Erythroblast (primary cell): ENCODE measurements at regions not wholly inside any gene's neighbourhood (a gene's known extent, or its start where the extent isn't known, plus 50 kb on each side); places are given as distances from the start of the nearest gene placed in this dataset.

ENCODE experiments used
- DNase-seq, 2 experiments: peaks; one replicate each; lab custom pipeline; 2025; lab: John Stamatoyannopoulos, UW
- GATA1 ChIP-seq: IDR thresholded peaks from 2 replicates; pipeline ENCODE4 v1.6.1; 2011; ENCODE audit warnings: low read depth, mild to moderate bottlenecking, control low read depth, low read length, moderate library complexity
- POLR2A ChIP-seq: IDR thresholded peaks from 2 replicates; pipeline ENCODE4 v1.6.1; 2011; ENCODE audit warnings: mild to moderate bottlenecking, low read length

DNA sequence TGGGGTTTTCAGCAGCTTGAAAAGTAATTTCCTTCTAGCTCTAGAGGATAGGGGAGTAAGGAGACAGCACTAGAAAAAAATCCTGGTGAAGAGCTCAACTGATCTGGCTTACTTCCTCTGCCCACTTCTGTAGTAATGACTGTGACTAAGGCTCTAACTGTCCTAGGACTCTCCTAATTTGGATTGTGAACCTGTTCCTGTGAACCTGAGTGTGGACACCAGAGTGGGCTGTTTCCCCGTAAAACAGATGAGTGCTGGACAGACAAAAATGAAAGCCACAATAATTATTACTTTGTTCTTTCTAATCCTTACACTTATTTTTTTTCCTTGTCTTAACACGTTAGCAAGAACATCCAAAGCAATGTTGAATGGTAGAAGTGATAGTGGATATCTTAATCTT is 154.1 kb downstream of the AASDHPPT start:
- DNase-seq: no peak
- TF ChIP-seq GATA1: no peak
- TF ChIP-seq POLR2A: no peak

DNA sequence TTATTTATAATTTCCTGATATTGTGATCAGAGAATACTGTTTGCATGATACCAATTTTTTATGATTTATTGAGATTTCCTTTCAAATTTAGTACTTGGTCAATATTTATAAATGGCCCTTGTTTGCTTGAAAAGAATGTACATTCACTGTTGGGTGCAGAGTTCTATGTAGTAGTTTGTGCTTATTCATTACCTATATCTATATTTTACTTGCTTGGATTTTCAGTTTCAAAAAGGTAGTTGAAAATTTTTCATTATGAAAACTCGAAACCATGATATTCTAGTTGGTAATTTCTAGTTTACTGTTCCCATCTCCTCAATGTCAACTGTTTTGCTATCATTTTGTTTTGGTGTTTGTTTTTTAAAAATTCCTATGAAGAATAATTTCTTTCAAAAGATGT is 155.7 kb downstream of the AASDHPPT start:
- DNase-seq: no peak

DNA sequence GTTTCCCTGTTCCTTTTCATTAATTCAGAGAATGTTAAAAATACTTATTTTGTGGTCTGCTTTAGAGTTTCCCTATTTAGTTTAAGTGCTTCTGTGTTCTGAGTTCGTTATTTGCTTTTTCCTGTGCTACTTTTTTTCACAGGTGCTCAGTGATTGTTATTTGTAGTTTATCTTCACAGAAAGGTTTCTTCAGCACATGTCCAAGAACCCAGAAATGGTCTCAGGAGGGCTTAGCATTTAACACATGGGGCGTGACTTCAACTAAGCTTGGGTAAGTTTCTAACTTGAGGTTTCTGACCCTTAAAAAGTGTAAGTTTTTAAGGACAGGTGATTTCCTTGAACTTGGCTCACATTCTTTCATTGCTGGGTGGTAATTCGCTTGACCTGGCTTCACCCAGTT is 157.3 kb downstream of the AASDHPPT start:
- TF ChIP-seq GATA1: no peak
- TF ChIP-seq POLR2A: no peak

More for the DNA sequence above, 155.7 kb downstream of the AASDHPPT start:
- no peak for TF ChIP-seq POLR2A
- TF ChIP-seq GATA1: no peak

DNA sequence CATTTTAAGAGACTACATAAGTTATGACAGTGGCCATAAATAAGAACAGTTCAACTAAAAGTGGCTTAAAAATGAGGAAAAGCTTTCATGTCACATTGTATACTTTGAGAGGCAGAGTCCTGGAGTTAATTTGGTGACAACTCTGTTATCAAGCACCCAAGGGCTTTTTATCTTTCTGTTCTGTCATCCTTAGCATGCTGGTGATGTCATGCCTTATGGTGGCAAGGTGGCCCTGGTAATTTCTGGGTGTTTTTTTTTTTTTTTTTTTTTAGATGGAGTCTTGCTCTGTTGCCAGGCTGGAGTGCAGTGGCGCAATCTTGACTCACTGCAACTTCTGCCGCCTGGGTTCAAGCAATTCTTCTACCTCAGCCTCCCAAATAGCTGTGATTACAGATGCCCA is 158.8 kb downstream of the AASDHPPT start:
- DNase-seq: no peak
- TF ChIP-seq POLR2A: no peak
- TF ChIP-seq GATA1: no peak

More for the DNA sequence above, 157.3 kb downstream of the AASDHPPT start:
- DNase-seq: no peak

DNA sequence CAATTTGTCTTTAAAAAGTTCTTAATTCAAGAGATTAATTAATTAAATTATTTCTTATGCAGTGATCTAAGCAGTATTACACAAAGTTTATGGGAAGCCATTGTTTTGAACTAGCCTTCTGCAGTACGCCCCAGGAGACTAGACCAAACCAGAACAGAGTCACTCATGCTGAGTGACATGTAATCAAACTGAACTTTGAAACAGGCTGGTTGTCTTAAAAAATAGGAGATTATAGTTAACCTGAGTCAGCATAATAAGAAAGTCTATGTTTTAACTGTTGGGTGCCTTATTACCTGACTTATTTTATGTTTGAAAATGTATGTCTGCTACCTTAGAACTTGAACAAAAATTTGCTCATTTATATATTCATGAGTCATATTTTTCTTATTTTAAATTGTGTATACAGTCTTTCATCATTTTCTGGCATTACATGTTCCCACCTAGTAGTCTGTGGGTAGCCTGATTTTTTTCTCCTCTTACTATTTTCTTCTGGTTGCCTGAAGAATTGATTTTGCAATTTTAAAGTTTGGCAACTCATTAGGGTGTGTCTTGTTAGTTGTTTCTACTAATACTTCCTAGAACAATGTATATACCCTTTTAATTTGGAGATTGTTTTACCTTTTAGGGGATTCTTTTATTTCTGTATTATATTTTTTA is 161.4 kb downstream of the AASDHPPT start:
- DNase-seq: no peak
- TF ChIP-seq POLR2A: no peak

DNA sequence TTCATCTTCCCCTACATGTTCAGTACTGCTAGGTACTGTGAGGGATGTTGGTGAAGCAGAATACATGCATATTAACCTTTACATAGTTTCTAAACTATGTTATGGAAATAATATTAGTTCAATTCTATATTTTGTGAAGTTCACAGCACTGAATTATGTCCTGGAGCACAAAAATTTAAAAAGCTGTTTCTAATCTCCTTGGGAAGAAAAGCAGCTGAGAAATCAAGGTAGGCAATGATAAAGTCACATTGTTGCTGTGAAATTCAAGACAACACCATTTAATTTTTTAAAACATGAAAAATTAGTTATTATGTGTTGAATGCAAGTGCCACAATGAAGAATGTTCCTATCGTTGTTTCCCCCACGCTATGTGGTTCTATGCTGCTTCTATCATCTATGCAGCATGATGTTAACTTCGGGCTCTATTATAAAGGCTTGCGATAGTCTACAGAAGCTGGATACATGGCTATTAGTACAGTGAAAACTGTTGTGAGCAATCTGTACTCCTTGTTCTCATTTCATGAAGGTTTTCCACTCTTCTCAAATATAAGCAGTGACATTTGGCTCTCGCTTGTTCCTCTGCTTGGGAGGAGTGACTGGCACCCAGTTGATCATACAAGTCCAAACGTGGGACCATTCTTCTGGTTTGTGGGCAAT is 164.3 kb downstream of the AASDHPPT start:
- no peak for TF ChIP-seq GATA1
- DNase-seq: no peak

DNA sequence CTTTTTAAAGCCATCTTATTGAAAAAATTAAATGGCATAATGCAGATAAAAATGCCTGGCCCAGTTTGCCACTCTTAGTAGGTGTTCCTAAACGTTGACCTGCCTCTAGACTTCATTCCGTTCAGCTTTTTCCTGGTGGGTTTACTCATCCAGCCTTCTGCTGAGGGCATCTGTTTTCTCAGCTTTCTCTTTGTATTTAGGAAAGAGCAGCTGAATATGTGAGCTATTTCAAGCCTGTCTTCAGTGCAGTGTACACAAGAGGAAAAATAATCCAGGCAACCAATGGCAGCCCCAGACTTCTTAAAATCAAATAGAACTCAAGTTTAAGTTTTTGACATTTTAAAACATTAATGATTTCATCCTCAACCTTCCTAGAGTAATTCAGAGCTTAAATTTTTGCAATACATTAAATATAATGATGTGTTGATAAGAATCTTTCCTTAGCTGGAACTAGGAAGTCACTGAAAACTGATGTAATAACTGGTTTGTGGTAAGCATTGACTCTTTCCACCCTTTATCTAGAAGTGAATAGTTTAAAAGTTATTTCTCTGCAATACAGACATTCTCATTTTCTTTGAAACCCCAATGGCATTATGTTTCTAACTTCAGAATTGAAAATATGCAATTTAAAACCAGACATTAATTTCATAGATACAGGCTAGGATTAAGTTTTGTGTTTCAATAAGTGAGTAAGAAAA is 165.4 kb downstream of the AASDHPPT start:
- no peak for DNase-seq

DNA sequence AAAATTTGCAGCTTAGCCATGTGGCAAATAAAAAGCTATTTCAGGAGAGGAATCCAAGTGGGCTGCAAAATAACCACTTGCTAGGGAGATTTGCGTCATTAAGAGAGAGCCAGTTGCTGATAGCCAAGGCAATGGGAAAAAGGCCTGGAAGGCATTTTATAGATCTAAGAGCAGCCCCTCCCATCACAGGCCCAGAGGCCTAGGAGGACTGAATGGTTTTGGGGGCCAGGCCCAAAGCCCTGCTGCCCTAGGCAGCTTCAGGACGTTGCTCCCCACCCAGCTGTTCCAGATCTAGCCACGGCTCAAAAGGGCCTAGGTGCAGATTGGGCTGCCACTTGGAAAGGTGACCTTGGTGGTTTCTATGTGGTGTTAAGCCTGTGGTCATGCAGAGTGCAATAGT is 169.0 kb downstream of the AASDHPPT start:
- no peak for DNase-seq
- TF ChIP-seq POLR2A: no peak

More for the DNA sequence above, 165.4 kb downstream of the AASDHPPT start:
- no peak for TF ChIP-seq POLR2A
- no peak for TF ChIP-seq GATA1

DNA sequence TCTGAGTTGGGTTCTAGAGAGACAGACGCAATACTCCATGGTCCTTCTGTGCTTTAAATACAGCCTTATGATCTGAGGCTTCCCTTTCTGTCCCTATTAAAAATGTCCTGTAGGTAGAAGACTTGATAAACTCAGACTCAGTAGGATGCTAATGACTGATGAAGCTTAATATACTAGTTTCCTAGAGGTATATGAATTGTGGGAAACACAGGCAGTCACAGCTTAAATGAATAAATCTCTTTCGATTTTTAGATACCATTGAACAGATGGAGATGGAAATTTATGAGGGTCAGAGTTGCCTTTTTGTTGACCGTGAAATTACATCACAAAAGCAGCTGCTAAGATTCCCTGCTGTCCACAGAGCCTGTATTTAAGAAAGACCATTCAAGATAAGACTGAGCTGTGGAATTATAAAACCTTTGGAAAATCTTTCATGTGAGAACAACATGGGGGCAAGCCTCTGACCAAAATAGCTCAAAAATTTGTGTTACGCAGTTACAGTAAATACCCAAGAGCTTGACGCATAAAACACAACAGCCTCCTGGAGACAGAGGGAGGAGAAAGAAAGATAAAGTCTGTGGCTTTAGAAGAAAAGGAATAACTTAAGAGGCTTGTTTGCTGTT is 172.3 kb downstream of the AASDHPPT start:
- no peak for TF ChIP-seq GATA1
- no peak for TF ChIP-seq POLR2A
- DNase-seq: no peak

DNA sequence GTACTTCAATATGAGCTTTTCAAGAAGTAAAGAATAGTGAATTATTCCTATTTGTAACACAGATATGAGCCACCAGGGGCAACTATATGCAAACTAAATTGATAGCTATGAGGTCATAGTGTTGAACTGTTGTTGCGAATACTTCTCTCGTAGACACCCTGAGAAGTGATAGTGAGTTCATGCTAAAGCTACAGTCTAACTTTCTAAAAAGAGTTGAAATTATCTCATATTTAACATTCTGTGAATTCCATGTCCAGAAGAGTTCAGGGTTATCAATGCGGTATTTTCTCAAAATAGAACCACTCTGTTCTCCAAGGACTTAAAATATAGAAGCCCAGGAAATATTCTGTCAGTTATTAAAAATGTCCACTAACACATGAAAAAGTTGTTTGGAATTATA is 185.4 kb downstream of the AASDHPPT start:
- TF ChIP-seq GATA1: no peak
- no peak for TF ChIP-seq POLR2A
- DNase-seq: no peak

DNA sequence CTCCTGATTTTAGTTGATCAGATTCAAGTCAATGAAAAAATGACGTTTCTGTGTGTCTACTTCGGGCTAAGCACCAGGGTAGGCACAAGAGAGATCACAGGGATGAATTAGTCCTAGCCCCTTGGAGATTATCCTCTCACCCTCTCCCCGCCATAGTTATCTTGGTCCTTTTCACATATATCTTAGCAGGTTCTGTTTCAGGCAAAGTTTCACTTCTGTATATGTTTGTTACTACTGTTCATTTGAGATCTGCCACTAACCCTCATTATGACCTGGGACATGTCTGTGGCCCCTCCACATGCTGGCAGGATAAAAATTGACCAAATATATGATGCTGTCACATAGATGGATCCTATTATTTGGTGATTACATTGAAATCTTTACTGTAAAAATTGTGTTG is 186.1 kb downstream of the AASDHPPT start:
- no peak for DNase-seq
- no peak for TF ChIP-seq GATA1
- no peak for TF ChIP-seq POLR2A

DNA sequence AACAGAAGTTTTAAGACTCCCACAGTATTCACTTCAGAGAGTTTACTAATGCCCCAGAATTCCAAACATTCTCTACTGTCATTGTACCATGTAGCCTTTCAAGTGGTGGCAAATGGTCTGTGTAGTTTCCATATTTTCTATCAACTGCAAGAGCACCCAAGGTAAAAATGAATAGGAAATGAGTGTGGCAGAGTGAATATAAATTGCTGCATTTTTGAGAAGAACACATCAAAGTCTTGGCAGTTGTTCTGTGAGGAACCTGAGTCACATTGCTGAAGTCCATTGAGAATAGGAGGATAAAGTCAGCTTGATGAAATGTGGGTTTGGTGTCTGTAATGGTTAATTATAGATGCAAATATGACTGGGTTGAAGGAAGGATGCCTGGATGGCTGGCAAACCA is 193.6 kb downstream of the AASDHPPT start:
- TF ChIP-seq POLR2A: no peak
- TF ChIP-seq GATA1: no peak
- DNase-seq: no peak

DNA sequence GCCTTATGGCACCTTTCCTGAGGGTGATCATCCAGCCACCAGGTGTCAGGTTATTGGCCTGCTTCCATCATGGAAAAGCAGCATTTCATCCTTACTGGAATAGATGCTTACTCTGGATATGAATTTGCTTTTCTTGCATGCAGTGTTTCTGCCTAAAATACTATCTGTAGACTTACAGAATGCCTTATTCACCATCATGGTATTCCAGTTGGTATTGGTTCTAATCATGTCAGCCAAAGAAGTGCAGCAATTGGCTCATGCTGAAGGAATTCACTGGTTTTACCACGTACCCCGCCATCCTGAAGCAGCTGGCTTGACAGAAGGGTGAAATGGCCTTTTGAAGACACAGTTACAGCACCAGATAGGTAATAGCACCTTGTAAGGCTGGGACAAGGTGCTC is 194.2 kb downstream of the AASDHPPT start:
- DNase-seq: no peak
- TF ChIP-seq GATA1: no peak
- no peak for TF ChIP-seq POLR2A

DNA sequence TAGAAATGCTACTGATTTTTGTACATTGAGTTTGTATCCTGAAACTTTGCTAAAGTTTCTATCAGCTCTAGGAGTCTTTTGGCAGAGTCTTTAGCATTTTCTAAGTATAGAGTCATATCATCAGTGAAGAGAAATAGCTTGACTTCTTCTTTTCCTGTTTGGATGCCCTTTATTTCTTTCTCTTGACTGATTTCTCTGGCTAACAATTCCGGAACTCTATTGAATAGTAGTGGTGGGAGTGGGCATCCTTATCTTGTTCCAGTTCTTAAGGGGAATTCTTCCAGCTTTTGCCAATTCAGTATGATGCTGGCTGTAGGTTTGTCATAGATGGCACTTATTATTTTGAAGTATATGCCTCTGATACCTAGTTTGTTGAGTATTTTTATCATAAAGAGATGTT is 197.7 kb downstream of the AASDHPPT start:
- no peak for DNase-seq
- TF ChIP-seq GATA1 (no peak), POLR2A (no peak)
